ENCODE measurements at regions not wholly inside any gene's neighbourhood (a gene's known extent, or its start where the extent isn't known, plus 50 kb on each side); places are given as distances from the start of the nearest gene placed in this dataset.

- Histone ChIP-seq H3K4me2 (ENCODE audit: low read length) (no peak overlapping the region), H3K27ac (ENCODE audit: low read depth, low read length) (no peak overlapping the region), H2AK5ac (ENCODE audit: low read length) (no peak overlapping the region), H3K27me3 (ENCODE audit: insufficient read depth, low read length, poor library complexity) (no peaks in the 10 kb centered on the region), H3K4ac (ENCODE audit: low read depth, low read length) (no peak overlapping the region), H3K4me3 (ENCODE audit: low read length) (no peak overlapping the region), H3K79me1 (ENCODE audit: low read length) (no peaks in the 10 kb centered on the region), H3K56ac (ENCODE audit: low read length) (no peak overlapping the region), H3K4me1 (ENCODE audit: control insufficient read depth, low read depth, low read length) (no peaks in the 10 kb centered on the region), H4K8ac (ENCODE audit: low read depth, low read length) (no peak overlapping the region), H2BK5ac (ENCODE audit: low read length) (no peak overlapping the region), H3K9ac (ENCODE audit: low read length) (no peak overlapping the region), H3K18ac (ENCODE audit: low read length) (no peak overlapping the region), H2BK15ac (replicated peaks; ENCODE audit: low read depth) (no peak overlapping the region), H3K36me3 (ENCODE audit: control insufficient read depth, insufficient read depth, low read length) (no peaks in the 10 kb centered on the region), H3K23ac (ENCODE audit: low read length) (no peak overlapping the region), H2BK120ac (ENCODE audit: low read depth, low read length) (no peak overlapping the region), H3K79me2 (ENCODE audit: control insufficient read depth, insufficient read depth, low read length) (no peaks in the 10 kb centered on the region), H4K5ac (ENCODE audit: low read length) (no peak overlapping the region)
- no CpG with 5 or more reads among the region's 12 CpGs for WGBS (ENCODE audit: extremely low coverage, insufficient coverage, low lambda C conversion rate)
- no peak for DNase-seq
Measured at GRCh38 chr6:5896476-5897200, 110.1 kb downstream of the NRN1 start.

GRCh38 chr6:5894357-5894756 is 112.4 kb downstream of the NRN1 start:
- Histone ChIP-seq H2BK5ac (ENCODE audit: low read length) (no peak overlapping the region), H3K9ac (ENCODE audit: low read length) (no peak overlapping the region), H3K27me3 (ENCODE audit: insufficient read depth, low read length, poor library complexity) (no peaks in the 10 kb centered on the region), H4K8ac (ENCODE audit: low read depth, low read length) (no peak overlapping the region), H3K36me3 (ENCODE audit: control insufficient read depth, insufficient read depth, low read length) (no peaks in the 10 kb centered on the region), H2AK5ac (ENCODE audit: low read length) (no peak overlapping the region), H3K79me1 (ENCODE audit: low read length) (no peaks in the 10 kb centered on the region), H3K4me1 (ENCODE audit: control insufficient read depth, low read depth, low read length) (no peaks in the 10 kb centered on the region), H3K23ac (ENCODE audit: low read length) (no peak overlapping the region), H3K18ac (ENCODE audit: low read length) (no peak overlapping the region), H3K27ac (ENCODE audit: low read depth, low read length) (no peak overlapping the region), H3K4me2 (ENCODE audit: low read length) (no peak overlapping the region), H3K79me2 (ENCODE audit: control insufficient read depth, insufficient read depth, low read length) (no peaks in the 10 kb centered on the region), H3K4me3 (ENCODE audit: low read length) (no peak overlapping the region), H3K4ac (ENCODE audit: low read depth, low read length) (no peak overlapping the region), H4K5ac (ENCODE audit: low read length) (no peak overlapping the region), H3K56ac (ENCODE audit: low read length) (no peak overlapping the region), H2BK15ac (replicated peaks; ENCODE audit: low read depth) (no peak overlapping the region), H2BK120ac (ENCODE audit: low read depth, low read length) (no peak overlapping the region)
- no CpG with 5 or more reads among the region's 4 CpGs for WGBS (ENCODE audit: extremely low coverage, insufficient coverage, low lambda C conversion rate)
- DNase-seq: no peak

GRCh38 chr6:5893295-5893694 is 113.4 kb downstream of the NRN1 start:
- no peak overlapping the region for H2BK120ac ChIP-seq (ENCODE audit: low read depth, low read length)
- no peak overlapping the region for H3K18ac ChIP-seq (ENCODE audit: low read length)
- H4K8ac ChIP-seq (ENCODE audit: low read depth, low read length): no peak overlapping the region
- no peak overlapping the region for H3K23ac ChIP-seq (ENCODE audit: low read length)
- no peak overlapping the region for H3K4me3 ChIP-seq (ENCODE audit: low read length)
- no peaks in the 10 kb centered on the region for H3K79me1 ChIP-seq (ENCODE audit: low read length)
- H2BK5ac ChIP-seq (ENCODE audit: low read length): no peak overlapping the region
- no peaks in the 10 kb centered on the region for H3K79me2 ChIP-seq (ENCODE audit: control insufficient read depth, insufficient read depth, low read length)
- H3K27me3 ChIP-seq (ENCODE audit: insufficient read depth, low read length, poor library complexity): no peaks in the 10 kb centered on the region
- no peak overlapping the region for H4K5ac ChIP-seq (ENCODE audit: low read length)
- DNase-seq: no peak
- H3K36me3 ChIP-seq (ENCODE audit: control insufficient read depth, insufficient read depth, low read length): no peaks in the 10 kb centered on the region
- no peak overlapping the region for H3K56ac ChIP-seq (ENCODE audit: low read length)
- H3K4ac ChIP-seq (ENCODE audit: low read depth, low read length): no peak overlapping the region
- H3K27ac ChIP-seq (ENCODE audit: low read depth, low read length): no peak overlapping the region
- no peak overlapping the region for H3K4me2 ChIP-seq (ENCODE audit: low read length)
- no peaks in the 10 kb centered on the region for H3K4me1 ChIP-seq (ENCODE audit: control insufficient read depth, low read depth, low read length)
- H2BK15ac ChIP-seq (replicated peaks; ENCODE audit: low read depth): no peak overlapping the region
- no peak overlapping the region for H2AK5ac ChIP-seq (ENCODE audit: low read length)
- H3K9ac ChIP-seq (ENCODE audit: low read length): no peak overlapping the region
- no CpG with 5 or more reads among the region's 4 CpGs for WGBS (ENCODE audit: extremely low coverage, insufficient coverage, low lambda C conversion rate)

GRCh38 chr6:5892669-5893068 is 114.1 kb downstream of the NRN1 start:
- Histone ChIP-seq H3K27me3 (ENCODE audit: insufficient read depth, low read length, poor library complexity) (no peaks in the 10 kb centered on the region), H3K27ac (ENCODE audit: low read depth, low read length) (no peak overlapping the region), H3K4ac (ENCODE audit: low read depth, low read length) (no peak overlapping the region), H3K79me1 (ENCODE audit: low read length) (no peaks in the 10 kb centered on the region), H2BK120ac (ENCODE audit: low read depth, low read length) (no peak overlapping the region), H3K36me3 (ENCODE audit: control insufficient read depth, insufficient read depth, low read length) (no peaks in the 10 kb centered on the region), H4K8ac (ENCODE audit: low read depth, low read length) (no peak overlapping the region), H3K56ac (ENCODE audit: low read length) (peak overlapping the region; percentile 76), H3K79me2 (ENCODE audit: control insufficient read depth, insufficient read depth, low read length) (no peaks in the 10 kb centered on the region), H2BK5ac (ENCODE audit: low read length) (no peak overlapping the region), H3K4me2 (ENCODE audit: low read length) (no peak overlapping the region), H3K4me1 (ENCODE audit: control insufficient read depth, low read depth, low read length) (no peaks in the 10 kb centered on the region), H3K4me3 (ENCODE audit: low read length) (no peak overlapping the region), H2AK5ac (ENCODE audit: low read length) (no peak overlapping the region), H3K23ac (ENCODE audit: low read length) (no peak overlapping the region), H3K9ac (ENCODE audit: low read length) (no peak overlapping the region), H2BK15ac (replicated peaks; ENCODE audit: low read depth) (no peak overlapping the region), H3K18ac (ENCODE audit: low read length) (no peak overlapping the region), H4K5ac (ENCODE audit: low read length) (no peak overlapping the region)
- DNase-seq: no peak
- no CpG with 5 or more reads among the region's 6 CpGs for WGBS (ENCODE audit: extremely low coverage, insufficient coverage, low lambda C conversion rate)

- no peak overlapping the region for H3K56ac ChIP-seq (ENCODE audit: low read length)
- no CpG with 5 or more reads among the region's 1 CpG for WGBS (ENCODE audit: extremely low coverage, insufficient coverage, low lambda C conversion rate)
Measured at GRCh38 chr6:5878792-5879191, 127.9 kb downstream of the NRN1 start.

GRCh38 chr6:5876076-5876475 is 130.6 kb downstream of the NRN1 start:
- H3K4ac ChIP-seq (ENCODE audit: low read depth, low read length): no peak overlapping the region
- no peak overlapping the region for H3K4me2 ChIP-seq (ENCODE audit: low read length)
- no peak overlapping the region for H4K8ac ChIP-seq (ENCODE audit: low read depth, low read length)
- no peak overlapping the region for H2BK15ac ChIP-seq (replicated peaks; ENCODE audit: low read depth)
- no peaks in the 10 kb centered on the region for H3K79me2 ChIP-seq (ENCODE audit: control insufficient read depth, insufficient read depth, low read length)
- H2BK120ac ChIP-seq (ENCODE audit: low read depth, low read length): no peak overlapping the region
- H3K4me3 ChIP-seq (ENCODE audit: low read length): no peak overlapping the region
- no peaks in the 10 kb centered on the region for H3K79me1 ChIP-seq (ENCODE audit: low read length)
- no peak overlapping the region for H3K56ac ChIP-seq (ENCODE audit: low read length)
- H2AK5ac ChIP-seq (ENCODE audit: low read length): no peak overlapping the region
- H3K9ac ChIP-seq (ENCODE audit: low read length): no peak overlapping the region
- no peaks in the 10 kb centered on the region for H3K27me3 ChIP-seq (ENCODE audit: insufficient read depth, low read length, poor library complexity)
- DNase-seq: no peak
- H3K36me3 ChIP-seq (ENCODE audit: control insufficient read depth, insufficient read depth, low read length): no peaks in the 10 kb centered on the region
- no peaks in the 10 kb centered on the region for H3K4me1 ChIP-seq (ENCODE audit: control insufficient read depth, low read depth, low read length)
- H2BK5ac ChIP-seq (ENCODE audit: low read length): no peak overlapping the region
- no peak overlapping the region for H3K18ac ChIP-seq (ENCODE audit: low read length)
- no CpG with 5 or more reads among the region's 4 CpGs for WGBS (ENCODE audit: extremely low coverage, insufficient coverage, low lambda C conversion rate)
- no peak overlapping the region for H3K27ac ChIP-seq (ENCODE audit: low read depth, low read length)
- H3K23ac ChIP-seq (ENCODE audit: low read length): no peak overlapping the region
- no peak overlapping the region for H4K5ac ChIP-seq (ENCODE audit: low read length)

More at GRCh38 chr6:5878792-5879191, 127.9 kb downstream of the NRN1 start:
- no peak overlapping the region for H3K4me3 ChIP-seq (ENCODE audit: low read length)
- no peaks in the 10 kb centered on the region for H3K4me1 ChIP-seq (ENCODE audit: control insufficient read depth, low read depth, low read length)
- H3K4ac ChIP-seq (ENCODE audit: low read depth, low read length): no peak overlapping the region
- no peak overlapping the region for H2BK5ac ChIP-seq (ENCODE audit: low read length)
- no peaks in the 10 kb centered on the region for H3K36me3 ChIP-seq (ENCODE audit: control insufficient read depth, insufficient read depth, low read length)
- H3K23ac ChIP-seq (ENCODE audit: low read length): no peak overlapping the region
- no peak overlapping the region for H2BK15ac ChIP-seq (replicated peaks; ENCODE audit: low read depth)
- DNase-seq: no peak
- H3K4me2 ChIP-seq (ENCODE audit: low read length): no peak overlapping the region
- no peak overlapping the region for H2AK5ac ChIP-seq (ENCODE audit: low read length)
- H3K79me1 ChIP-seq (ENCODE audit: low read length): no peaks in the 10 kb centered on the region
- no peaks in the 10 kb centered on the region for H3K27me3 ChIP-seq (ENCODE audit: insufficient read depth, low read length, poor library complexity)
- no peak overlapping the region for H4K5ac ChIP-seq (ENCODE audit: low read length)
- H4K8ac ChIP-seq (ENCODE audit: low read depth, low read length): no peak overlapping the region
- no peak overlapping the region for H3K27ac ChIP-seq (ENCODE audit: low read depth, low read length)
- H3K79me2 ChIP-seq (ENCODE audit: control insufficient read depth, insufficient read depth, low read length): no peaks in the 10 kb centered on the region
- no peak overlapping the region for H3K18ac ChIP-seq (ENCODE audit: low read length)
- no peak overlapping the region for H2BK120ac ChIP-seq (ENCODE audit: low read depth, low read length)
- no peak overlapping the region for H3K9ac ChIP-seq (ENCODE audit: low read length)

Measured in mesendoderm (in vitro differentiated cells).